ENCODE measurements at regions not wholly inside any gene's neighbourhood (a gene's known extent, or its start where the extent isn't known, plus 50 kb on each side); places are given as distances from the start of the nearest gene placed in this dataset.

- Mint-ChIP-seq H3K27ac (no peak overlapping the region), H3K27me3 (ENCODE audit: low read depth, poor library complexity) (peaks cover 6% of the 10 kb centered on the region), H3K9me3 (no peaks in the 10 kb centered on the region), H3K36me3 (ENCODE audit: low read depth) (no peaks in the 10 kb centered on the region), H3K4me3 (no peak overlapping the region), H3K4me1 (peaks cover 21% of the 10 kb centered on the region)
- no peak for TF ChIP-seq CTCF (IDR thresholded peaks at IDR 0.05)
- DNase-seq = no peak
These were observed 138.9 kb upstream of the UBE2E1 start for GRCh38 chr3:23666818-23667217.

GRCh38 chr3:23667536-23668429 is 138.0 kb upstream of the UBE2E1 start:
- DNase-seq = no peak
- Mint-ChIP-seq H3K27ac (peak overlapping the region; percentile 61), H3K27me3 (ENCODE audit: low read depth, poor library complexity) (peaks cover 3% of the 10 kb centered on the region), H3K4me1 (peaks cover 21% of the 10 kb centered on the region), H3K36me3 (ENCODE audit: low read depth) (no peaks in the 10 kb centered on the region), H3K9me3 (no peaks in the 10 kb centered on the region), H3K4me3 (no peak overlapping the region)
- TF ChIP-seq CTCF (IDR thresholded peaks at IDR 0.05) = no peak

- TF ChIP-seq CTCF (IDR thresholded peaks at IDR 0.05) = no peak
- Mint-ChIP-seq H3K4me1 (peaks cover 21% of the 10 kb centered on the region), H3K36me3 (ENCODE audit: low read depth) (no peaks in the 10 kb centered on the region), H3K27ac (peak overlapping the region; percentile 61), H3K4me3 (no peak overlapping the region), H3K9me3 (no peaks in the 10 kb centered on the region), H3K27me3 (ENCODE audit: low read depth, poor library complexity) (peaks cover 3% of the 10 kb centered on the region)
- DNase-seq = no peak
These were observed 137.3 kb upstream of the UBE2E1 start for GRCh38 chr3:23668430-23668904.

- H3K9me3 Mint-ChIP-seq = no peaks in the 10 kb centered on the region
- H3K4me1 Mint-ChIP-seq = peaks cover 21% of the 10 kb centered on the region
- H3K4me3 Mint-ChIP-seq = no peak overlapping the region
- H3K27me3 Mint-ChIP-seq (ENCODE audit: low read depth, poor library complexity) = peaks cover 3% of the 10 kb centered on the region
- TF ChIP-seq CTCF (IDR thresholded peaks at IDR 0.05) = no peak
- no peaks in the 10 kb centered on the region for H3K36me3 Mint-ChIP-seq (ENCODE audit: low read depth)
- DNase-seq = no peak
- no peak overlapping the region for H3K27ac Mint-ChIP-seq
These were observed 136.1 kb upstream of the UBE2E1 start for GRCh38 chr3:23669541-23670255.

GRCh38 chr3:23671851-23672589 is 133.7 kb upstream of the UBE2E1 start:
- no peak for DNase-seq
- Mint-ChIP-seq H3K36me3 (ENCODE audit: low read depth) (no peaks in the 10 kb centered on the region), H3K9me3 (no peaks in the 10 kb centered on the region), H3K4me3 (no peak overlapping the region), H3K4me1 (peaks cover 21% of the 10 kb centered on the region), H3K27me3 (ENCODE audit: low read depth, poor library complexity) (peaks cover 6% of the 10 kb centered on the region), H3K27ac (no peak overlapping the region)
- no peak for TF ChIP-seq CTCF (IDR thresholded peaks at IDR 0.05)

Data from nephron progenitor cell (in vitro differentiated cells).